Fibroblast of lung (primary cell): ENCODE measurements at regions not wholly inside any gene's neighbourhood (a gene's known extent, or its start where the extent isn't known, plus 50 kb on each side); places are given as distances from the start of the nearest gene placed in this dataset.

Experiments used
- DNase-seq, 2 donors: peaks; one replicate each; pipeline versions ENCODE4 v3.0.0 to v3.0.0-alpha.2; 2010; ENCODE audit warnings: low read depth in 2 of 2
- H2AFZ ChIP-seq: 2 replicates; pipeline ENCODE4 v1.5.1; 2012; ENCODE audit warnings: low read length, control low read depth, inconsistent platforms
- H3K27ac ChIP-seq: 2 replicates; pipeline ENCODE4 v1.5.1; 2011; ENCODE audit warnings: low read length, control low read depth; ENCODE audit not compliant: insufficient read depth
- H3K27me3 ChIP-seq: 2 replicates; pipeline ENCODE4 v1.5.1; 2011; ENCODE audit warnings: mild to moderate bottlenecking, low read length; ENCODE audit not compliant: control insufficient read depth, insufficient read depth
- H3K36me3 ChIP-seq: 2 replicates; pipeline ENCODE4 v1.5.1; 2011; ENCODE audit warnings: low read length; ENCODE audit not compliant: control insufficient read depth, insufficient read depth
- H3K4me1 ChIP-seq: 2 replicates; pipeline ENCODE4 v1.5.1; 2011; ENCODE audit warnings: low read length; ENCODE audit not compliant: control insufficient read depth, insufficient read depth; ENCODE audit errors: extremely low read depth
- H3K4me2 ChIP-seq: 2 replicates; pipeline ENCODE4 v1.5.1; 2011; ENCODE audit warnings: low read length, control low read depth; ENCODE audit not compliant: insufficient read depth; ENCODE audit errors: extremely low read depth
- H3K4me3 ChIP-seq, 4 experiments: fragments of 200-600 bp in 1 of 4; sonication (generic) in 1 of 4; replicated peaks in 1 of 4; 2 replicates each; pipeline ENCODE4 v1.5.1; 2011 to 2016; ENCODE audit warnings: low read length in 4 of 4, low read depth in 3 of 4, mild to moderate bottlenecking in 3 of 4, control low read depth in 2 of 4, inconsistent platforms in 1 of 4, mixed read lengths in 1 of 4; ENCODE audit not compliant: insufficient read depth in 1 of 4; ENCODE audit errors: control extremely low read depth in 1 of 4
- H3K79me2 ChIP-seq: 2 replicates; pipeline ENCODE4 v1.5.1; 2012; ENCODE audit warnings: mild to moderate bottlenecking, low read length, inconsistent platforms; ENCODE audit not compliant: control insufficient read depth, insufficient read depth
- H3K9ac ChIP-seq: 2 replicates; pipeline ENCODE4 v1.5.1; 2011; ENCODE audit warnings: mild to moderate bottlenecking, low read length, control low read depth; ENCODE audit not compliant: insufficient read depth
- H3K9me3 ChIP-seq: 2 replicates; pipeline ENCODE4 v1.5.1; 2012; ENCODE audit warnings: low read depth, low read length; ENCODE audit not compliant: control insufficient read depth, insufficient read depth
- H4K20me1 ChIP-seq: 2 replicates; pipeline ENCODE4 v1.5.1; 2011; ENCODE audit warnings: low read length; ENCODE audit not compliant: control insufficient read depth, insufficient read depth; ENCODE audit errors: extremely low read depth
- CTCF ChIP-seq, 2 donors: IDR thresholded peaks in 1 of 2; conservative IDR thresholded peaks in 1 of 2; 1 replicate in 1 of 2; 2 replicates in 1 of 2; pipeline ENCODE4 v1.5.1; 2011 to 2012; ENCODE audit warnings: low read length in 2 of 2, control low read depth in 1 of 2, inconsistent platforms in 1 of 2, low read depth in 1 of 2, mild to moderate bottlenecking in 1 of 2
- EZH2 ChIP-seq: IDR thresholded peaks from 2 replicates; pipeline ENCODE4 v1.5.1; 2012; ENCODE audit warnings: low read length, control low read depth, mild to moderate bottlenecking; ENCODE audit errors: missing control alignments

GRCh38 chr6:98137391-98137790 lies 697.0 kb upstream of the POU3F2 start:
- no peaks in the 10 kb centered on the region for H3K79me2 ChIP-seq
- H3K27me3 ChIP-seq = no peaks in the 10 kb centered on the region
- H3K4me1 ChIP-seq = no peaks in the 10 kb centered on the region
- no peak overlapping the region for H2AFZ ChIP-seq
- H4K20me1 ChIP-seq = no peaks in the 10 kb centered on the region
- no peak for TF ChIP-seq CTCF (conservative IDR thresholded peaks at IDR 0.05 in 1 of 2, IDR thresholded peaks at IDR 0.05 in 1 of 2; ENCODE audit: low read depth in 1 of 2, low read length in 2 of 2)
- TF ChIP-seq EZH2 = no peak
- no peak for DNase-seq
- no peaks in the 10 kb centered on the region for H3K9me3 ChIP-seq
- no peak overlapping the region for H3K4me3 ChIP-seq
- H3K4me2 ChIP-seq = no peak overlapping the region
- H3K36me3 ChIP-seq = no peaks in the 10 kb centered on the region
- H3K9ac ChIP-seq = no peak overlapping the region
- H3K27ac ChIP-seq = no peak overlapping the region

- TF ChIP-seq CTCF (conservative IDR thresholded peaks at IDR 0.05 in 1 of 2, IDR thresholded peaks at IDR 0.05 in 1 of 2; ENCODE audit: low read depth in 1 of 2, low read length in 2 of 2) (no peak), EZH2 (no peak)
- Histone ChIP-seq H3K79me2 (no peaks in the 10 kb centered on the region), H3K4me1 (no peaks in the 10 kb centered on the region), H3K27ac (no peak overlapping the region), H3K4me2 (no peak overlapping the region), H2AFZ (no peak overlapping the region), H3K4me3 (no peak overlapping the region), H4K20me1 (no peaks in the 10 kb centered on the region), H3K9ac (no peak overlapping the region), H3K36me3 (no peaks in the 10 kb centered on the region), H3K27me3 (no peaks in the 10 kb centered on the region), H3K9me3 (no peaks in the 10 kb centered on the region)
- DNase-seq = no peak
Measured at GRCh38 chr6:98142839-98143238, 691.5 kb upstream of the POU3F2 start.

GRCh38 chr6:98146656-98147055 lies 687.7 kb upstream of the POU3F2 start:
- no peak overlapping the region for H3K4me3 ChIP-seq
- TF ChIP-seq CTCF (conservative IDR thresholded peaks at IDR 0.05 in 1 of 2, IDR thresholded peaks at IDR 0.05 in 1 of 2; ENCODE audit: low read depth in 1 of 2, low read length in 2 of 2) (no peak), EZH2 (no peak)

More at GRCh38 chr6:98146656-98147055, 687.7 kb upstream of the POU3F2 start:
- Histone ChIP-seq H3K9ac (no peak overlapping the region), H3K9me3 (no peaks in the 10 kb centered on the region), H3K79me2 (no peaks in the 10 kb centered on the region), H4K20me1 (no peaks in the 10 kb centered on the region), H3K4me2 (no peak overlapping the region), H2AFZ (no peak overlapping the region), H3K36me3 (no peaks in the 10 kb centered on the region), H3K27me3 (no peaks in the 10 kb centered on the region), H3K4me1 (no peaks in the 10 kb centered on the region), H3K27ac (no peak overlapping the region)
- DNase-seq = peak in 1 of 2 donors; percentile 21
